GM12865 (cell line): ENCODE measurements at regions not wholly inside any gene's neighbourhood (a gene's known extent, or its start where the extent isn't known, plus 50 kb on each side); places are given as distances from the start of the nearest gene placed in this dataset.

Source experiments
- DNase-seq: peaks from one replicate; pipeline ENCODE4 v3.0.0; 2010; ENCODE audit warnings: low read depth
- H3K4me3 ChIP-seq: 2 replicates; pipeline ENCODE4 v1.5.1; 2011; ENCODE audit warnings: mild to moderate bottlenecking, low read depth, low read length, control low read depth
- CTCF ChIP-seq: IDR thresholded peaks from 2 replicates; pipeline ENCODE4 v1.5.1; 2011; ENCODE audit warnings: low read length, control low read depth, low read depth, inconsistent platforms; ENCODE audit not compliant: insufficient read depth; ENCODE audit errors: missing control alignments

DNA sequence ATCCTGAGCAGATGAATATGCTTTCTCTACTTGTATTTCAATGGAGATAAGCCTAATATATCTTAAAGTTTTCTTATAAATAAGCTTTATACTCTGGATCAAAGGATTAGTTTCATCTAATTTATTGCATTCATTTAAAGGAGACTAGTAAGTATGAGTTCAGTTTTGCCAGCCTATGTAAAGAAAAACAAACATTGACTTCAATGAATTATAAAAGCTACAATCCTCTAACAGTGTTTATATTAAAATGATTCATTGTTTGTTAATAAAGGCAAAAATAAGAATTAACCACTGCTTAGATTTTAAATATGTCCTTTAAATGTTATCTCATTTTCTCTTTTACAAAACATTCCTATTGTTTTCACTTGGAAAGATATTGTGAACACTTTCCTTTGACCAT lies 566.0 kb downstream of the EPHA4 start:
- DNase-seq: no peak
- TF ChIP-seq CTCF: no peak
- no peak overlapping the region for H3K4me3 ChIP-seq

GRCh38 chr2:221016551-221016950 lies 555.6 kb downstream of the EPHA4 start:
- no peak for DNase-seq
- TF ChIP-seq CTCF: no peak
- H3K4me3 ChIP-seq: no peak overlapping the region

DNA sequence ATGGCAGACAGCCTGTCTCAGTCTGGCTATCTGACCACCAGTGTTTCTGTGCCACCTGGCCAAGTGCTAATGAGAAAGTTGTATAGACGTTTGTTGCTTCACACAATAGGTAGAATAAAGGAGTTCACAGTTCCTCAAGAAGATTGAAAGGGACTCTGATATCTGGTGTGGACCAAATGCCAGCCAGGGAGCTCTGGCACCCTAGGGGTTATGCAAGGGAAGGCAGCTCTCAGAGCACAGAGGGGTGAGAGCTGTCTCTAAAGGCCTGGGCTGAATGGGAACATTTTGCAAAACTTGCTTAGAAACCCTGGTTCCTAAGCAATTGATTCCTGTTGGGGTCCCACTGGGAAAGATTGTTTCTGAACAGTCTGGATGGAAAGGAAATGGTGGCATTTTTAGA lies 553.8 kb downstream of the EPHA4 start:
- H3K4me3 ChIP-seq: no peak overlapping the region
- no peak for DNase-seq
- no peak for TF ChIP-seq CTCF

- DNase-seq: no peak
- no peak for TF ChIP-seq CTCF
- no peak overlapping the region for H3K4me3 ChIP-seq
These were observed 552.4 kb downstream of the EPHA4 start for GRCh38 chr2:221019668-221020067.

DNA sequence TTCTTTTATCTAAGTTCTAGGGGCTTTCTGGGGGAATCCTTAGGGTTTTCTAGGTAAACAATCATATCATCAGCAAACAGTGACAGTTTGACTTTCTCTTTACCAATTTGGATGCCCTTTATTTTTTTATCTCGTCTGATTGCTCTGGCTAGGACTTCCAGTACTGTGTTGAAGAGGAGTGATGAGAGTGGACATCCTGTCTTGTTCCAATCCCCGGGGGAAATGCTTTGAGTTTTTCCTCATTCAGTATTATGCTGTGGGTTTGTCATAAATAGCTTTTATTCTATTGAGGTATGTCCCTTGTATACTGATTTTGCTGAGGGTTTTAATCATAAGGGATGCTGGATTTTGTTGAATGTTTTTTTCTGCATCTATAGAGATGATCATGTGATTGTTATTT lies 549.5 kb downstream of the EPHA4 start:
- TF ChIP-seq CTCF: no peak
- H3K4me3 ChIP-seq: no peak overlapping the region
- no peak for DNase-seq

DNA sequence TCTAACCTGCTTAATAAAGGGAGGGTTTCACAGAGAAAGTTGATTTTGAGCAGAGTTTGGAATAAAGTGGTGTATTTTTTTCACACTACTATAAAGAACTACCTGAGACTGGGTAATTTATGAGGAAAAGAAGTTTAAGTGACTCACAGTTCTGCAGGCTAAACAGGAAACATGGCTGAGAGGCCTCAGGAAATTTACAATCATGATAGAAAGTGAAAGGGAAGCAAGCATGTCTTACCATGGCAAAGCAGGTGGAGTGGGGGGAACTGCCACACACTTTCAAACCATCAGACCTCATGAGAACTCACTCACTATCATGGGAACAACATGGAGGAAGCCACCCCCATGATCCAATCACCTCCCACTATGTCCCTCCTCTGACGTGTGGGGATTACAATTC lies 546.7 kb downstream of the EPHA4 start:
- DNase-seq: peak; percentile 19
- no peak overlapping the region for H3K4me3 ChIP-seq
- TF ChIP-seq CTCF: no peak

- DNase-seq: peak; percentile 5
- no peak overlapping the region for H3K4me3 ChIP-seq
- no peak for TF ChIP-seq CTCF
These were observed 537.9 kb downstream of the EPHA4 start for GRCh38 chr2:221034026-221034701.
